MM.1S (cell line): ENCODE measurements at regions not wholly inside any gene's neighbourhood (a gene's known extent, or its start where the extent isn't known, plus 50 kb on each side); places are given as distances from the start of the nearest gene placed in this dataset.

ENCODE experiments used
- DNase-seq: peaks from one replicate; pipeline ENCODE4 v3.0.0-alpha.2; 2015
- H2AFZ ChIP-seq: fragments of 300-600 bp; sonication (generic); 2 replicates; pipeline ENCODE4 v1.6.0; 2016; ENCODE audit warnings: antibody characterized with exemption, low read length
- H3F3A ChIP-seq: fragments of 300-600 bp; sonication (generic); 2 replicates; pipeline ENCODE4 v1.6.1; 2016; ENCODE audit warnings: mild to moderate bottlenecking, antibody characterized with exemption, low read length, moderate library complexity, mixed read lengths; ENCODE audit not compliant: insufficient read depth
- H3K27ac ChIP-seq: fragments of 300-600 bp; sonication (generic); 2 replicates; pipeline ENCODE4 v1.5.1; 2016; ENCODE audit warnings: mild to moderate bottlenecking, low read length
- H3K27me3 ChIP-seq: fragments of 300-600 bp; sonication (generic); replicated peaks from 2 replicates; pipeline ENCODE4 v1.6.0; 2016; ENCODE audit warnings: low read length; ENCODE audit not compliant: insufficient read depth
- H3K36me3 ChIP-seq: fragments of 300-600 bp; sonication (generic); replicated peaks from 2 replicates; pipeline ENCODE4 v1.6.1; 2016; ENCODE audit warnings: mild to moderate bottlenecking, low read length, mixed read lengths; ENCODE audit not compliant: insufficient read depth
- H3K4me1 ChIP-seq: fragments of 300-600 bp; sonication (generic); 2 replicates; pipeline ENCODE4 v1.6.1; 2016; ENCODE audit warnings: low read length, mixed read lengths
- H3K4me2 ChIP-seq: fragments of 300-600 bp; sonication (generic); 2 replicates; pipeline ENCODE4 v1.6.0; 2016; ENCODE audit warnings: low read depth, low read length
- H3K4me3 ChIP-seq: fragments of 300-600 bp; sonication (generic); 2 replicates; pipeline ENCODE4 v1.5.1; 2016; ENCODE audit warnings: low read length, mixed read lengths
- H3K79me2 ChIP-seq: fragments of 300-600 bp; sonication (generic); 2 replicates; pipeline ENCODE4 v1.6.1; 2016; ENCODE audit warnings: mixed run types, low read length, mixed read lengths
- H3K9ac ChIP-seq: fragments of 300-600 bp; sonication (generic); 2 replicates; pipeline ENCODE4 v1.6.1; 2016; ENCODE audit warnings: low read length, mixed read lengths
- H3K9me2 ChIP-seq: fragments of 300-600 bp; sonication (generic); replicated peaks from 2 replicates; pipeline ENCODE4 v1.6.1; 2016; ENCODE audit warnings: mild to moderate bottlenecking, low read length, mixed read lengths; ENCODE audit not compliant: insufficient read depth
- H3K9me3 ChIP-seq: fragments of 300-600 bp; sonication (generic); replicated peaks from 2 replicates; pipeline ENCODE4 v1.6.1; 2016; ENCODE audit warnings: mild to moderate bottlenecking, low read length, mixed read lengths; ENCODE audit not compliant: insufficient read depth
- H4K20me1 ChIP-seq: fragments of 300-600 bp; sonication (generic); 2 replicates; pipeline ENCODE4 v1.6.1; 2016; ENCODE audit warnings: mild to moderate bottlenecking, low read length, moderate library complexity, mixed read lengths; ENCODE audit not compliant: insufficient read depth
- EZH2 ChIP-seq: fragments of 300-600 bp; sonication (generic); optimal IDR thresholded peaks from 2 replicates; pipeline ENCODE3; 2017; ENCODE audit warnings: low read depth, mild to moderate bottlenecking, antibody characterized with exemption, low read length, mixed read lengths
- EZH2phosphoT487 ChIP-seq: fragments of 300-600 bp; sonication (generic); IDR thresholded peaks from 2 replicates; pipeline ENCODE4 v1.6.1; 2018; ENCODE audit warnings: antibody characterized with exemption, low read length
- TF ChIP-seq, protein P1 (sequence below): fragments of 300-600 bp; sonication (generic); IDR thresholded peaks from 2 replicates; pipeline ENCODE4 v1.5.1; 2016; ENCODE audit warnings: antibody characterized with exemption, low read length, mixed read lengths

- Histone ChIP-seq H3F3A (no peaks in the 10 kb centered on the region), H3K9me2 (no peaks in the 10 kb centered on the region), H3K27ac (no peak overlapping the region), H3K79me2 (no peaks in the 10 kb centered on the region), H3K4me1 (no peaks in the 10 kb centered on the region), H3K36me3 (no peaks in the 10 kb centered on the region), H3K27me3 (no peaks in the 10 kb centered on the region), H3K9ac (no peak overlapping the region), H3K4me3 (no peak overlapping the region), H4K20me1 (no peaks in the 10 kb centered on the region), H3K4me2 (no peak overlapping the region), H2AFZ (no peak overlapping the region), H3K9me3 (no peaks in the 10 kb centered on the region)
- DNase-seq: no peak
- TF ChIP-seq EZH2phosphoT487 (no peak), EZH2 (no peak)
- TF ChIP-seq, protein P1, sequence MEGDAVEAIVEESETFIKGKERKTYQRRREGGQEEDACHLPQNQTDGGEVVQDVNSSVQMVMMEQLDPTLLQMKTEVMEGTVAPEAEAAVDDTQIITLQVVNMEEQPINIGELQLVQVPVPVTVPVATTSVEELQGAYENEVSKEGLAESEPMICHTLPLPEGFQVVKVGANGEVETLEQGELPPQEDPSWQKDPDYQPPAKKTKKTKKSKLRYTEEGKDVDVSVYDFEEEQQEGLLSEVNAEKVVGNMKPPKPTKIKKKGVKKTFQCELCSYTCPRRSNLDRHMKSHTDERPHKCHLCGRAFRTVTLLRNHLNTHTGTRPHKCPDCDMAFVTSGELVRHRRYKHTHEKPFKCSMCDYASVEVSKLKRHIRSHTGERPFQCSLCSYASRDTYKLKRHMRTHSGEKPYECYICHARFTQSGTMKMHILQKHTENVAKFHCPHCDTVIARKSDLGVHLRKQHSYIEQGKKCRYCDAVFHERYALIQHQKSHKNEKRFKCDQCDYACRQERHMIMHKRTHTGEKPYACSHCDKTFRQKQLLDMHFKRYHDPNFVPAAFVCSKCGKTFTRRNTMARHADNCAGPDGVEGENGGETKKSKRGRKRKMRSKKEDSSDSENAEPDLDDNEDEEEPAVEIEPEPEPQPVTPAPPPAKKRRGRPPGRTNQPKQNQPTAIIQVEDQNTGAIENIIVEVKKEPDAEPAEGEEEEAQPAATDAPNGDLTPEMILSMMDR: no peak
Measured at GRCh38 chr20:40333591-40333990, 355.4 kb downstream of the MAFB start.

GRCh38 chr20:40331807-40332560 lies 357.1 kb downstream of the MAFB start:
- H3F3A ChIP-seq: no peaks in the 10 kb centered on the region
- no peak overlapping the region for H3K27ac ChIP-seq

GRCh38 chr20:40331249-40331648 lies 357.8 kb downstream of the MAFB start:
- Histone ChIP-seq H4K20me1 (no peaks in the 10 kb centered on the region), H3K36me3 (no peaks in the 10 kb centered on the region), H3K9me2 (no peaks in the 10 kb centered on the region), H3K79me2 (no peaks in the 10 kb centered on the region), H3K27ac (no peak overlapping the region), H3K9me3 (no peaks in the 10 kb centered on the region), H3K4me3 (no peak overlapping the region), H3K4me1 (no peaks in the 10 kb centered on the region), H3K27me3 (no peaks in the 10 kb centered on the region), H3K9ac (no peak overlapping the region), H2AFZ (no peak overlapping the region), H3F3A (no peaks in the 10 kb centered on the region), H3K4me2 (no peak overlapping the region)
- no peak for DNase-seq
- no peak for TF ChIP-seq EZH2phosphoT487
- TF ChIP-seq EZH2: no peak
- TF ChIP-seq, protein P1: no peak

More at GRCh38 chr20:40331807-40332560, 357.1 kb downstream of the MAFB start:
- H3K4me3 ChIP-seq: no peak overlapping the region
- no peaks in the 10 kb centered on the region for H3K27me3 ChIP-seq
- no peaks in the 10 kb centered on the region for H4K20me1 ChIP-seq
- no peaks in the 10 kb centered on the region for H3K4me1 ChIP-seq
- no peaks in the 10 kb centered on the region for H3K9me3 ChIP-seq
- H3K9me2 ChIP-seq: no peaks in the 10 kb centered on the region
- no peak overlapping the region for H2AFZ ChIP-seq
- no peak overlapping the region for H3K9ac ChIP-seq
- no peaks in the 10 kb centered on the region for H3K36me3 ChIP-seq
- TF ChIP-seq EZH2phosphoT487: no peak
- no peak for DNase-seq
- H3K79me2 ChIP-seq: no peaks in the 10 kb centered on the region
- H3K4me2 ChIP-seq: no peak overlapping the region

GRCh38 chr20:40329321-40329720 lies 359.7 kb downstream of the MAFB start:
- Histone ChIP-seq H2AFZ (no peak overlapping the region), H3K27me3 (no peaks in the 10 kb centered on the region), H4K20me1 (no peaks in the 10 kb centered on the region), H3K36me3 (no peaks in the 10 kb centered on the region), H3K4me3 (no peak overlapping the region), H3K9ac (no peak overlapping the region), H3K9me3 (no peaks in the 10 kb centered on the region), H3K4me2 (no peak overlapping the region), H3K4me1 (no peaks in the 10 kb centered on the region), H3K79me2 (no peaks in the 10 kb centered on the region), H3F3A (no peaks in the 10 kb centered on the region), H3K27ac (no peak overlapping the region), H3K9me2 (no peaks in the 10 kb centered on the region)
- no peak for DNase-seq
- no peak for TF ChIP-seq EZH2
- TF ChIP-seq, protein P1: no peak
- TF ChIP-seq EZH2phosphoT487: no peak
